Activated B cell treated with CpG ODN at 0.5 μM for 24 hours (primary cell): ENCODE measurements at regions not wholly inside any gene's neighbourhood (a gene's known extent, or its start where the extent isn't known, plus 50 kb on each side); places are given as distances from the start of the nearest gene placed in this dataset.

ENCODE experiments used
- ATAC-seq: fragments of 200-7000 bp; cut with Tn5 transposase; one replicate; pipeline ENCODE4 v1.10.0; 2021; ENCODE audit warnings: low read depth, mild to moderate bottlenecking, moderate library complexity
- CTCF ChIA-PET: fragments of 350-600 bp; sonication (Branson Sonifier 250); formaldehyde crosslinking; loops from one replicate; lab custom pipeline; 2021; ENCODE audit warnings: antibody characterized with exemption; lab: Charles Lee
- POLR2A ChIA-PET: fragments of 350-600 bp; sonication (Branson Sonifier 250); formaldehyde crosslinking; loops from one replicate; lab custom pipeline; 2021; ENCODE audit warnings: antibody characterized with exemption; lab: Charles Lee
- DNase-seq: peaks from one replicate; pipeline ENCODE4 v3.0.0; 2022
- H3K27ac Mint-ChIP-seq: one replicate; pipeline ENCODE4 v1.8.0; 2020; ENCODE audit warnings: mixed read lengths
- H3K27me3 Mint-ChIP-seq: one replicate; pipeline ENCODE4 v1.8.0; 2021; ENCODE audit warnings: mixed read lengths
- H3K36me3 Mint-ChIP-seq: one replicate; pipeline ENCODE4 v1.8.0; 2021; ENCODE audit warnings: low read depth, mixed read lengths
- H3K4me1 Mint-ChIP-seq: one replicate; pipeline ENCODE4 v1.8.0; 2021; ENCODE audit warnings: mixed read lengths
- H3K4me3 Mint-ChIP-seq: one replicate; pipeline ENCODE4 v1.8.0; 2020; ENCODE audit warnings: mild to moderate bottlenecking, mixed read lengths
- H3K9me3 Mint-ChIP-seq: one replicate; pipeline ENCODE4 v1.8.0; 2020; ENCODE audit warnings: mixed read lengths
- CTCF ChIP-seq: fragments of 200-600 bp; IDR thresholded peaks from one replicate; pipeline ENCODE4 v1.8.0; 2022; ENCODE audit warnings: antibody characterized with exemption, mild to moderate bottlenecking
- intact Hi-C: fragments of 100-400 bp; cut with micrococcal nuclease; formaldehyde crosslinking; loops from one replicate; pipeline ENCODE4 v1.15.1; 2024

GRCh38 chr22:48546653-48547424 lies 1280.8 kb downstream of the BRD1 start:
- intact Hi-C loops: no loop called here
- no peak for TF ChIP-seq CTCF
- Mint-ChIP-seq H3K36me3 (no peaks in the 10 kb centered on the region), H3K4me3 (no peak overlapping the region), H3K27ac (no peak overlapping the region), H3K9me3 (no peaks in the 10 kb centered on the region), H3K27me3 (no peaks in the 10 kb centered on the region), H3K4me1 (no peaks in the 10 kb centered on the region)
- POLR2A ChIA-PET: no interaction called here
- DNase-seq (no peak), ATAC-seq (no peak)
- CTCF ChIA-PET: no interaction called here

GRCh38 chr22:48545987-48546386 lies 1281.7 kb downstream of the BRD1 start:
- ChIA-PET CTCF (no interaction called here), POLR2A (no interaction called here)
- H3K27me3 Mint-ChIP-seq: no peaks in the 10 kb centered on the region
- no peak overlapping the region for H3K27ac Mint-ChIP-seq
- TF ChIP-seq CTCF: no peak
- no peaks in the 10 kb centered on the region for H3K9me3 Mint-ChIP-seq
- no peak for ATAC-seq
- H3K4me3 Mint-ChIP-seq: no peak overlapping the region
- intact Hi-C loops: no loop called here
- no peaks in the 10 kb centered on the region for H3K36me3 Mint-ChIP-seq
- no peaks in the 10 kb centered on the region for H3K4me1 Mint-ChIP-seq
- no peak for DNase-seq

- H3K27me3 Mint-ChIP-seq: peaks cover 2% of the 10 kb centered on the region
- ChIA-PET CTCF (no interaction called here), POLR2A (no interaction called here)
- H3K27ac Mint-ChIP-seq: no peak overlapping the region
- H3K4me3 Mint-ChIP-seq: no peak overlapping the region
- TF ChIP-seq CTCF: no peak
- no peak for DNase-seq
- intact Hi-C loops: no loop called here
- H3K36me3 Mint-ChIP-seq: no peaks in the 10 kb centered on the region
- H3K9me3 Mint-ChIP-seq: no peaks in the 10 kb centered on the region
- no peak for ATAC-seq
- no peaks in the 10 kb centered on the region for H3K4me1 Mint-ChIP-seq
These were observed 1286.1 kb downstream of the BRD1 start for GRCh38 chr22:48541401-48542098.

GRCh38 chr22:48539261-48539660 lies 1288.4 kb downstream of the BRD1 start:
- Mint-ChIP-seq H3K36me3 (no peaks in the 10 kb centered on the region), H3K9me3 (no peaks in the 10 kb centered on the region), H3K4me1 (no peaks in the 10 kb centered on the region), H3K4me3 (no peak overlapping the region), H3K27ac (no peak overlapping the region), H3K27me3 (peaks cover 2% of the 10 kb centered on the region)
- ChIA-PET CTCF (no interaction called here), POLR2A (no interaction called here)
- intact Hi-C loops: no loop called here
- no peak for TF ChIP-seq CTCF
- DNase-seq (no peak), ATAC-seq (no peak)

- no peak overlapping the region for H3K4me3 Mint-ChIP-seq
- TF ChIP-seq CTCF: no peak
- no peaks in the 10 kb centered on the region for H3K36me3 Mint-ChIP-seq
- H3K9me3 Mint-ChIP-seq: no peaks in the 10 kb centered on the region
- CTCF ChIA-PET: no interaction called here
- DNase-seq: no peak
- H3K27ac Mint-ChIP-seq: no peak overlapping the region
- no peak for ATAC-seq
- H3K27me3 Mint-ChIP-seq: peaks cover 2% of the 10 kb centered on the region
- POLR2A ChIA-PET: no interaction called here
- intact Hi-C loops: no loop called here
- H3K4me1 Mint-ChIP-seq: no peaks in the 10 kb centered on the region
These were observed 1289.3 kb downstream of the BRD1 start for GRCh38 chr22:48538291-48538820.
